OCI-LY1 (cell line): ENCODE measurements at regions not wholly inside any gene's neighbourhood (a gene's known extent, or its start where the extent isn't known, plus 50 kb on each side); places are given as distances from the start of the nearest gene placed in this dataset.

Source experiments
- EZH2 ChIP-seq: fragments of 200-600 bp; sonication (generic), shearing (Covaris generic); IDR thresholded peaks from 2 replicates; pipeline ENCODE4 v1.8.0; 2017; ENCODE audit warnings: borderline replicate concordance, mixed run types, mild to moderate bottlenecking, antibody characterized with exemption, low read length, moderate library complexity, mixed read lengths
- TF ChIP-seq, protein P1 (sequence below): fragments of 200-600 bp; sonication (generic), shearing (Covaris generic); IDR thresholded peaks from 2 replicates; pipeline ENCODE4 v1.5.1; 2017; ENCODE audit warnings: mild to moderate bottlenecking, antibody characterized with exemption, low read length, moderate library complexity, mixed read lengths

DNA sequence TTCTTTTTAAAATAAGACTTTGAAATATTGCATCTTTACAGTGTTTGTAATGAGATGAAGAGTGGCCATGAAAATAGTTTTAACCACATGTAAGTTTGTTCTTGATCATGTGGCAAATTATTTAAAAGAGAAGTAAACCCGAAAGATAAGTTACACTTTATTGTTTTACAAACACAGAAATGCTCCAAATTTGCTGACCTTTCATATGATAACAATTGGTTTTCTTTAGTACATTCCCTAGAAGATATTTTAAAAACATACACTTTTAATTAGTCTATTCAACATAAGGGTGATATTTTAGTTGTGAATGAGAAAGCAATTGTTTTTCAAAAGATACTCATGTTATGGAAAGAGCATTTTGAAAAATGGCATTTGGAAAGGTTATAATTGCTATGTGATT, 287.7 kb downstream of the PSAT1 start:
- TF ChIP-seq, protein P1, sequence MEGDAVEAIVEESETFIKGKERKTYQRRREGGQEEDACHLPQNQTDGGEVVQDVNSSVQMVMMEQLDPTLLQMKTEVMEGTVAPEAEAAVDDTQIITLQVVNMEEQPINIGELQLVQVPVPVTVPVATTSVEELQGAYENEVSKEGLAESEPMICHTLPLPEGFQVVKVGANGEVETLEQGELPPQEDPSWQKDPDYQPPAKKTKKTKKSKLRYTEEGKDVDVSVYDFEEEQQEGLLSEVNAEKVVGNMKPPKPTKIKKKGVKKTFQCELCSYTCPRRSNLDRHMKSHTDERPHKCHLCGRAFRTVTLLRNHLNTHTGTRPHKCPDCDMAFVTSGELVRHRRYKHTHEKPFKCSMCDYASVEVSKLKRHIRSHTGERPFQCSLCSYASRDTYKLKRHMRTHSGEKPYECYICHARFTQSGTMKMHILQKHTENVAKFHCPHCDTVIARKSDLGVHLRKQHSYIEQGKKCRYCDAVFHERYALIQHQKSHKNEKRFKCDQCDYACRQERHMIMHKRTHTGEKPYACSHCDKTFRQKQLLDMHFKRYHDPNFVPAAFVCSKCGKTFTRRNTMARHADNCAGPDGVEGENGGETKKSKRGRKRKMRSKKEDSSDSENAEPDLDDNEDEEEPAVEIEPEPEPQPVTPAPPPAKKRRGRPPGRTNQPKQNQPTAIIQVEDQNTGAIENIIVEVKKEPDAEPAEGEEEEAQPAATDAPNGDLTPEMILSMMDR, result no peak
- TF ChIP-seq EZH2, result no peak
